Posterior vena cava (tissue), 2 donors: ENCODE measurements at regions not wholly inside any gene's neighbourhood (a gene's known extent, or its start where the extent isn't known, plus 50 kb on each side); places are given as distances from the start of the nearest gene placed in this dataset.
"Not testable (repeated sequence)": the region's sequence is repeated elsewhere in the genome, so short reads cannot be mapped to it uniquely, and the experiment has no call there.

ENCODE experiments used
- DNase-seq: peaks from one replicate; pipeline ENCODE4 v3.0.0-alpha.2; 2020; ENCODE audit warnings: low spot score
- intact Hi-C, 2 donors: fragments of 100-400 bp; cut with DNase I; formaldehyde crosslinking; loops; one replicate each; pipeline versions ENCODE4 v1.14.1 to v1.14.2; 2022 to 2023
- donor health status: DM: yes; HTN: yes; CAD: no.
- donor health status: DM: yes; HTN: yes; CAD: no.

GRCh38 chrX:117522725-117523700, 593.6 kb downstream of the KLHL13 start:
- intact Hi-C loops, result no loop called here
- DNase-seq, result no peak

GRCh38 chrX:117517994-117518393, 598.6 kb downstream of the KLHL13 start:
- intact Hi-C loops, result no loop called here
- DNase-seq, result no peak

GRCh38 chrX:117511379-117511778, 605.2 kb downstream of the KLHL13 start:
- intact Hi-C loops, result no loop called here
- no peak for DNase-seq

GRCh38 chrX:117510453-117510852, 606.2 kb downstream of the KLHL13 start:
- intact Hi-C loops, result no loop called here
- DNase-seq, result no peak

- intact Hi-C loops, result no loop called here
- no peak for DNase-seq
Measured at GRCh38 chrX:117508021-117508420, 608.6 kb downstream of the KLHL13 start.

GRCh38 chrX:117487421-117487820, 629.2 kb downstream of the KLHL13 start:
- DNase-seq, result no peak
- intact Hi-C loops, result no loop called here

- intact Hi-C loops, result no loop called here
- no peak for DNase-seq
Measured at GRCh38 chrX:117483950-117484349, 632.7 kb downstream of the KLHL13 start.

GRCh38 chrX:117458243-117458968, 658.2 kb downstream of the KLHL13 start:
- no peak for DNase-seq
- intact Hi-C loops, result no loop called here

GRCh38 chrX:117455787-117456186, 660.8 kb downstream of the KLHL13 start:
- no peak for DNase-seq
- intact Hi-C loops, result no loop called here

GRCh38 chrX:117429501-117429900, 687.1 kb downstream of the KLHL13 start:
- no peak for DNase-seq
- intact Hi-C loops, result no loop called here

GRCh38 chrX:117407449-117408150, 709.0 kb downstream of the KLHL13 start:
- intact Hi-C loops, result no loop called here
- no peak for DNase-seq

GRCh38 chrX:117400839-117401238, 715.8 kb downstream of the KLHL13 start:
- DNase-seq, result no peak
- intact Hi-C loops, result no loop called here

GRCh38 chrX:117400005-117400404, 716.6 kb downstream of the KLHL13 start:
- intact Hi-C loops, result no loop called here
- no peak for DNase-seq

GRCh38 chrX:117397844-117398243, 718.8 kb downstream of the KLHL13 start:
- DNase-seq, result no peak
- intact Hi-C loops, result no loop called here

GRCh38 chrX:117394506-117395070, 722.0 kb downstream of the KLHL13 start:
- intact Hi-C loops, result not testable (repeated sequence)

GRCh38 chrX:117392360-117392759, 724.2 kb downstream of the KLHL13 start:
- DNase-seq, intact Hi-C loops: not testable (repeated sequence)

More at GRCh38 chrX:117394506-117395070, 722.0 kb downstream of the KLHL13 start:
- DNase-seq, result not testable (repeated sequence)

GRCh38 chrX:117376460-117376859, 740.1 kb downstream of the KLHL13 start:
- intact Hi-C loops, result no loop called here
- DNase-seq, result no peak

GRCh38 chrX:117335209-117335608, 781.4 kb downstream of the KLHL13 start:
- intact Hi-C loops, result no loop called here

GRCh38 chrX:117327373-117327772, 789.2 kb downstream of the KLHL13 start:
- intact Hi-C loops, result no loop called here
- DNase-seq, result no peak

More at GRCh38 chrX:117335209-117335608, 781.4 kb downstream of the KLHL13 start:
- no peak for DNase-seq
